BLaER1 (cell line): ENCODE measurements at regions not wholly inside any gene's neighbourhood (a gene's known extent, or its start where the extent isn't known, plus 50 kb on each side); places are given as distances from the start of the nearest gene placed in this dataset.
A peak's percentile ranks its signal among the peaks of the same experiment; 100 is the strongest.

ENCODE experiments used
- H3K27ac ChIP-seq: shearing (Covaris generic); formaldehyde crosslinking; 2 replicates; pipeline ENCODE4 v1.8.1; 2022
- H3K27me3 ChIP-seq: shearing (Covaris generic); formaldehyde crosslinking; 2 replicates; pipeline ENCODE4 v1.8.1; 2022
- H3K36me3 ChIP-seq: shearing (Covaris generic); formaldehyde crosslinking; 2 replicates; pipeline ENCODE4 v1.8.1; 2022
- H3K4me1 ChIP-seq: shearing (Covaris generic); formaldehyde crosslinking; 2 replicates; pipeline ENCODE4 v1.8.1; 2022
- H3K4me2 ChIP-seq: shearing (Covaris generic); formaldehyde crosslinking; 2 replicates; pipeline ENCODE4 v1.8.1; 2022
- H3K4me3 ChIP-seq: shearing (Covaris generic); formaldehyde crosslinking; 2 replicates; pipeline ENCODE4 v1.8.1; 2022
- H3K9ac ChIP-seq: shearing (Covaris generic); formaldehyde crosslinking; 2 replicates; pipeline ENCODE4 v1.8.1; 2022
- H3K9me3 ChIP-seq: shearing (Covaris generic); formaldehyde crosslinking; 2 replicates; pipeline ENCODE4 v1.8.1; 2022
- H4K20me1 ChIP-seq: shearing (Covaris generic); formaldehyde crosslinking; 2 replicates; pipeline ENCODE4 v1.8.1; 2022
- Cebpa-rat ChIP-seq: shearing (Covaris generic); IDR thresholded peaks from 2 replicates; pipeline ENCODE4 v1.8.1; 2022

DNA sequence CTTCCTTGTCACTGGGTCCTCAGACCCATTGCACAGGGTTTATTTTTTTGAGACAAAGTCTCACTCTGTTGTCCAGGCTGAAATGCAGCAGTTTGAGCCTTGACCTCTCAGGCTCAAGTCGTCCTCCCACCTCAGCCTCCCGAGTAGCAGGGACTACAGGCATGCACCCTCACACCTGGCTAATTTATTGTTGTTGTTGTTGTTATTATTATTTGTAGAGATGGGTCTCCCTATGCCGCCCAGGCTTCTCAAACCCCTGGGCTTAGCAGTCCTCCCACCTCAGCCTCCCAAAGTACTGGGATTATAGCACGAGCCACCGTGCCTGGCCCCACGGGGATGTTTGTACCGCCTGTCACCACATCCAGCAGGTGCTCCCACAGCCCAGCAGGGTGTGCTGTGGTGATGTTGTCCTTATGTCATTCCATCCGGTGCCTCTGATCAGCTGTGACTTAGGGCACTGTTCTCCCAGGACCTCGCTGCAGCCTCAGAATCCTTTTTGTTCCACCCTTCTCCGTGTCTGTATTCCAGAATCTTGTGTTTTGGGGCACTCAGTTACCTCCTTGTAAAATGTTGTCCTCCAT lies 182.3 kb downstream of the INO80D start:
- no peaks in the 10 kb centered on the region for H3K36me3 ChIP-seq
- no peak for TF ChIP-seq Cebpa-rat
- no peaks in the 10 kb centered on the region for H3K27me3 ChIP-seq
- no peak overlapping the region for H3K27ac ChIP-seq
- H4K20me1 ChIP-seq = no peaks in the 10 kb centered on the region
- H3K4me3 ChIP-seq = no peak overlapping the region
- H3K4me2 ChIP-seq = peak overlapping the region; percentile 80
- H3K9me3 ChIP-seq = peaks cover 18% of the 10 kb centered on the region
- no peak overlapping the region for H3K9ac ChIP-seq
- H3K4me1 ChIP-seq = peaks cover 50% of the 10 kb centered on the region

DNA sequence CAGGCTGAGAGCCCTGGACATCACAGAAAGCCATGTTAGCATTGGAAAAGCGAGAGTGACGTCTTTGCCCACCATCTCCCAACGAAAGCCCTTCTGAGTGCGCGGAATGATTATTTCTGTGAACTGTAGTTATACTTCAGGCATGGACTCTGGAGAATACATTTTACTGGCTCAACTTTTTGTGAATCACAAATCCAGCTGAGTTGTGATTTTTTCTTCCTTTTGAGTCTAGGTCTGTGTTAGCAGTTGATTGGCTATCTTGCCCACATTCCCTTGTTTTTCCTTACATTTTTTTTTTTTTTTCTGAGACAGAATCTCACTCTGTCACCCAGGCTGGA lies 183.1 kb downstream of the INO80D start:
- Histone ChIP-seq H3K9ac (no peak overlapping the region), H4K20me1 (no peaks in the 10 kb centered on the region), H3K4me3 (no peak overlapping the region), H3K9me3 (peaks cover 21% of the 10 kb centered on the region), H3K4me2 (no peak overlapping the region; the same call in 1 of the 2 replicates), H3K4me1 (peaks cover 43% of the 10 kb centered on the region), H3K27ac (no peak overlapping the region), H3K27me3 (no peaks in the 10 kb centered on the region), H3K36me3 (no peaks in the 10 kb centered on the region)
- TF ChIP-seq Cebpa-rat = no peak

DNA sequence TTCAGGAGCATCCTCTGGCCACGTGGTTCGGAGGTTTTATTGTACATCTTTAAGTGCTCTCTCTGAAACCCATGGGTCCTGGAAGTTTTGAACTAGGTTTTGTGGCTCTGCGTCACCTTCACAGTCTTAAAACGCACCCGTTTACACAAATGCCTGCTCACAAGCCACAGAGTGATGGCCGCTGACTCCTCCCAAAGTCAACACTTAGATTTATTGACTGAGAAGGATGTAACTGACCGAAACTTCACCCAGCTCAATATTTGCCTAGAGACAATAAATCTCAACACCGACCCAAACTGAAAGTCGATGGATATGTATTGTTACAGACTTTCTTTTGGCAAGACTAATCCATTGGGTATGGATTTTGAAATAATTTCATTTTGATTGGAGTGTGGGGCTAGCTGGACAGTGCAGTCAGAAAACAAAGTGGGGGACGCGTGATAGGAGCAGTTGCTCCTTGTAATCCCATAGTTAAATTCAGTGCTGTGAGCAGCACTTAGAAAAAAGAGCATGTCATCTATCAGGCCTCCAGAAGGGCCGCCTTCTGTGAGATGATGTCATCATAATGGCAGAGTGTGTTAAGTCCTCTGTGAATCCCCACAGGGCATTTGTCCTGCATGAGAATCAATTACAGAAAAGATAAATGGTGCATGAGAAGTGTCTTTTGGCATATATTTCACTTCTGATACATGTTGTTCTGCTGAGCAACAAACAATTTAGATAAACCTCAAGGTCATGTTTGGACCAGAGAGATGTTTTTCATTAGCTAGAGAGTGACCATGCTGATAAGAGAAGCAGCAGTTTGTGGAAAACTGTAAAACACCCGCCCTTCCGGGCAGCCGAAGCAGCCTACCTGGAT lies 183.7 kb downstream of the INO80D start:
- Histone ChIP-seq H3K9ac (no peak overlapping the region), H3K27me3 (no peaks in the 10 kb centered on the region), H3K9me3 (peaks cover 21% of the 10 kb centered on the region), H3K36me3 (no peaks in the 10 kb centered on the region), H3K27ac (no peak overlapping the region), H3K4me1 (peaks cover 41% of the 10 kb centered on the region), H4K20me1 (no peaks in the 10 kb centered on the region), H3K4me2 (no peak overlapping the region), H3K4me3 (no peak overlapping the region)
- no peak for TF ChIP-seq Cebpa-rat

- H3K9me3 ChIP-seq = peaks cover 17% of the 10 kb centered on the region
- no peak overlapping the region for H3K9ac ChIP-seq
- no peaks in the 10 kb centered on the region for H4K20me1 ChIP-seq
- no peak overlapping the region for H3K4me3 ChIP-seq
- no peak overlapping the region for H3K4me2 ChIP-seq
- no peaks in the 10 kb centered on the region for H3K27me3 ChIP-seq
- peaks cover 34% of the 10 kb centered on the region for H3K4me1 ChIP-seq
- TF ChIP-seq Cebpa-rat = no peak
- H3K27ac ChIP-seq = no peak overlapping the region
- H3K36me3 ChIP-seq = no peaks in the 10 kb centered on the region
These were observed 184.5 kb downstream of the INO80D start for GRCh38 chr2:205901491-205901890.

DNA sequence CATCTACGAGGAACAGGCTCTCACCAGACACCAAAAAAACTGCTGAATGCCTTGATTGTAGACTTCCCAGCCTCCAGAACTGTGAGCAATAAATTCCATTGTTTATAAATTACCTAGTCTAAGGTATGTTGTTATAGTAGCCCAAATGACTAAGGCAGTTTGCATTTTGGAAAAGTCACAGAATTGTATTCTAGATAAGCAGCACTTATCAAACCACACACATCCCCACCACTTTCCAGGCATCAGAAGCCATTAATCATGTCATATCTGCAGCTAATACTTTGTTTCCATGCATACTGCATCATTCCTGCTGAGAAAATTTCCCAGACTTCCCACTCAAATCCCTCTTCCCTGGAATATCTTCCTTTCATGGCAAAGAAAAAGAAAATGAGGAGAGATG lies 187.2 kb downstream of the INO80D start:
- H3K4me1 ChIP-seq = peaks cover 7% of the 10 kb centered on the region
- TF ChIP-seq Cebpa-rat = no peak
- H3K36me3 ChIP-seq = no peaks in the 10 kb centered on the region
- no peak overlapping the region for H3K9ac ChIP-seq
- H3K27ac ChIP-seq = no peak overlapping the region
- no peak overlapping the region for H3K4me3 ChIP-seq
- no peaks in the 10 kb centered on the region for H4K20me1 ChIP-seq
- H3K4me2 ChIP-seq = no peak overlapping the region
- H3K27me3 ChIP-seq = no peaks in the 10 kb centered on the region
- H3K9me3 ChIP-seq = peaks cover 17% of the 10 kb centered on the region

GRCh38 chr2:205895981-205896655 lies 189.9 kb downstream of the INO80D start:
- Histone ChIP-seq H3K27ac (no peak overlapping the region), H4K20me1 (no peaks in the 10 kb centered on the region), H3K27me3 (no peaks in the 10 kb centered on the region), H3K36me3 (no peaks in the 10 kb centered on the region), H3K9ac (no peak overlapping the region), H3K4me2 (no peak overlapping the region), H3K4me1 (no peaks in the 10 kb centered on the region), H3K9me3 (peaks cover 17% of the 10 kb centered on the region), H3K4me3 (no peak overlapping the region)
- no peak for TF ChIP-seq Cebpa-rat

DNA sequence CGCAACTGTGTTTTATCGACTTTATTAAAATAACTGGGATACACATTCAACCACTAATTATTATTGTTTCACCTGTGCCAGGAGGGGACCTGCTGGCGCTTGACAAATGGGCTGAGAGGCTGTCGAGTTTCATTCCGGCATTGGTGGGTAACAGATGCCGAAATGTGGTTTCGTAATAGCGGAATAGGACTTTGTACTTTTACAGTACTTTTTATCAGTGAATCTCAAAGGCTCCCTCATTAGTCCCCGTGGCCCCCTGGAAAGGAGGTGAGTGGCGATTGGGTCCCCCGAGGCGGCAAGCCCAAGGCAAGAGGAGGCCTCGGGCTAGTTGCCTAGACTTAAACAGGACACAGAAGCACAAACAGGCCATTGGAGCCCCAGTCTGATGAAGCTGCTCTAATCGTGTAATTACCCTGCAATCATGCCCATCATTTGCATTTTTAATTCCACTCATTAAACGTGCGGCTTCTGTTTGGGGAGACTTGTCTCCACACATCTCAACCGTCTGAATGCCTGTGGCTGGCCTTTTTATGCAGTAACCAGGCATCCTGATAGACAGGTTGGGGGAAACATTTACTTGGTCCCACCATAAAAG lies 193.2 kb downstream of the INO80D start:
- H3K4me2 ChIP-seq = no peak overlapping the region
- H3K4me3 ChIP-seq = no peak overlapping the region
- H3K36me3 ChIP-seq = no peaks in the 10 kb centered on the region
- H3K9ac ChIP-seq = no peak overlapping the region
- H3K27ac ChIP-seq = no peak overlapping the region
- no peaks in the 10 kb centered on the region for H4K20me1 ChIP-seq
- H3K4me1 ChIP-seq = no peaks in the 10 kb centered on the region
- no peaks in the 10 kb centered on the region for H3K27me3 ChIP-seq
- H3K9me3 ChIP-seq = no peaks in the 10 kb centered on the region
- TF ChIP-seq Cebpa-rat = no peak

DNA sequence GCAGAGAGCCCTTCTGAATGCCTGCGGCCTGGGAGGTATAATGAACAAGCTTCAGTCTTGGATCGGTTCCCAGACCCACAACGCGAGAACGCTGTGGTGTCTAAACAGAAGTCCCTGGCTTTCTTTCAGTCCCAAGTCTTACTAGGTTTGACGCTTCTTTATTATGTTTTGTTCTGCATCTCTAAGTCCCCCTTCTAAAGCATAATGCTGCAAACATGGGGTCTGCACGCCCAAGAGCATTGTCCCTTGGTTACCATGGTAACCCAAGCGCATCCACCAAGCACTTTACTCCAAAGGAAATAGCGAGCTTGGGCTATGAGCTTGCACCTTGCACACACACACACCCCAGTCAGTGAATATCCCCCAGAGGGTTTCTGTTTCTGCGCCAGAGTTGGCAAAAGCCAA lies 193.7 kb downstream of the INO80D start:
- no peak overlapping the region for H3K4me2 ChIP-seq
- H3K9ac ChIP-seq = no peak overlapping the region
- H3K36me3 ChIP-seq = no peaks in the 10 kb centered on the region

GRCh38 chr2:205889114-205889513 lies 196.9 kb downstream of the INO80D start:
- no peak for TF ChIP-seq Cebpa-rat

More for the DNA sequence above, 193.7 kb downstream of the INO80D start:
- H4K20me1 ChIP-seq = no peaks in the 10 kb centered on the region
- no peaks in the 10 kb centered on the region for H3K9me3 ChIP-seq
- no peak overlapping the region for H3K27ac ChIP-seq
- no peaks in the 10 kb centered on the region for H3K4me1 ChIP-seq
- H3K4me3 ChIP-seq = no peak overlapping the region
- TF ChIP-seq Cebpa-rat = no peak
- no peaks in the 10 kb centered on the region for H3K27me3 ChIP-seq

GRCh38 chr2:205887637-205888036 lies 198.3 kb downstream of the INO80D start:
- Histone ChIP-seq H3K4me2 (no peak overlapping the region), H4K20me1 (no peaks in the 10 kb centered on the region), H3K27me3 (no peaks in the 10 kb centered on the region), H3K9me3 (no peaks in the 10 kb centered on the region), H3K9ac (no peak overlapping the region), H3K36me3 (no peaks in the 10 kb centered on the region), H3K4me1 (no peaks in the 10 kb centered on the region), H3K4me3 (no peak overlapping the region), H3K27ac (no peak overlapping the region)
- TF ChIP-seq Cebpa-rat = no peak

More at GRCh38 chr2:205889114-205889513, 196.9 kb downstream of the INO80D start:
- Histone ChIP-seq H3K9me3 (no peaks in the 10 kb centered on the region), H3K4me2 (no peak overlapping the region), H3K4me1 (no peaks in the 10 kb centered on the region), H4K20me1 (no peaks in the 10 kb centered on the region), H3K9ac (no peak overlapping the region), H3K4me3 (no peak overlapping the region), H3K27ac (no peak overlapping the region), H3K27me3 (no peaks in the 10 kb centered on the region), H3K36me3 (no peaks in the 10 kb centered on the region)
